K562 (cell line): ENCODE measurements at regions not wholly inside any gene's neighbourhood (a gene's known extent, or its start where the extent isn't known, plus 50 kb on each side); places are given as distances from the start of the nearest gene placed in this dataset.

Source experiments
- ATAC-seq: fragments of 200-7000 bp; cut with Tn5 transposase; 3 replicates; pipeline ENCODE4 v1.9.1; 2020; ENCODE audit warnings: moderate library complexity
- BruUV-seq: library from RNA; stranded (reverse); fragments of 400-500 nt; replicated peaks from 2 replicates; lab custom pipeline; 2021; lab: Mats Ljungman, UMichigan
- CTCF ChIA-PET: fragments of 300-600 bp; formaldehyde crosslinking; extraction: SDS; loops from one replicate; lab custom pipeline; 2021; ENCODE audit warnings: low intra/inter-chr PET ratio; lab: Yijun Ruan, JAX
- POLR2A ChIA-PET: fragments of 300-600, 350-650 bp; sonication (Branson Sonifier 250); formaldehyde crosslinking; extraction: SDS; loops from one replicate; lab custom pipeline; 2021; ENCODE audit warnings: antibody characterized with exemption, inconsistent platforms; lab: Yijun Ruan, JAX
- DNase-seq, 4 experiments: peaks; one replicate each; pipeline versions ENCODE4 v3.0.0 to v3.0.0-alpha.2; 2011 to 2018; ENCODE audit warnings: low spot score in 3 of 4, mixed read lengths in 3 of 4; ENCODE audit errors: extremely low read depth in 1 of 4
- FAIRE-seq: peaks from 2 replicates; lab custom pipeline; 2011; peaks lifted over from hg19 to GRCh38; lab: Jason Lieb, UNC
- H2AFZ ChIP-seq: 2 replicates; pipeline ENCODE4 v1.6.0; 2011; ENCODE audit warnings: low read depth, low read length, control low read depth, inconsistent platforms
- H3K27ac ChIP-seq: fragments of 200-600 bp; 3 replicates; pipeline ENCODE4 v1.8.0; 2011; ENCODE audit warnings: low read depth, mild to moderate bottlenecking, control low read depth, inconsistent platforms, low read length, moderate library complexity, mixed read lengths; ENCODE audit errors: extremely low read depth
- H3K27me3 ChIP-seq, 2 experiments: fragments of 300-600 bp in 1 of 2; 2 replicates in 1 of 2; 3 replicates in 1 of 2; pipeline versions ENCODE4 v1.6.0 to v1.8.0; 2011; ENCODE audit warnings: inconsistent platforms in 2 of 2, low read length in 2 of 2, mild to moderate bottlenecking in 1 of 2, mixed read lengths in 1 of 2, moderate library complexity in 1 of 2; ENCODE audit not compliant: control insufficient read depth in 2 of 2, insufficient read depth in 2 of 2
- H3K36me3 ChIP-seq: fragments of 300-600 bp; 3 replicates; pipeline ENCODE4 v1.8.0; 2011; ENCODE audit warnings: mild to moderate bottlenecking, low read length, inconsistent platforms; ENCODE audit not compliant: control insufficient read depth, insufficient read depth
- H3K4me1 ChIP-seq, 2 experiments: fragments of 200-600 bp in 1 of 2; replicated peaks in 1 of 2; 2 replicates in 1 of 2; 3 replicates in 1 of 2; pipeline versions ENCODE4 v1.5.1 to v1.8.0; 2011; ENCODE audit warnings: inconsistent platforms in 2 of 2, low read length in 2 of 2, mild to moderate bottlenecking in 1 of 2, mixed read lengths in 1 of 2, moderate library complexity in 1 of 2; ENCODE audit not compliant: control insufficient read depth in 2 of 2, insufficient read depth in 2 of 2
- H3K4me2 ChIP-seq: 2 replicates; pipeline ENCODE4 v1.6.1; 2011; ENCODE audit warnings: low read length, control low read depth, inconsistent platforms, mixed read lengths; ENCODE audit not compliant: insufficient read depth
- H3K4me3 ChIP-seq: fragments of 200-600 bp; sonication (generic), shearing (Covaris generic); 2 replicates; pipeline ENCODE4 v1.5.1; 2016; ENCODE audit warnings: control low read depth, inconsistent platforms
- H3K79me2 ChIP-seq: fragments of 200-600 bp; 3 replicates; pipeline ENCODE4 v1.8.0; 2011; ENCODE audit warnings: low read length, inconsistent platforms; ENCODE audit not compliant: control insufficient read depth, insufficient read depth
- H3K9ac ChIP-seq, 2 experiments: 2 replicates each; pipeline versions ENCODE4 v1.6.0 to v1.6.1; 2011; ENCODE audit warnings: low read depth in 2 of 2, low read length in 2 of 2, control low read depth in 1 of 2, inconsistent platforms in 1 of 2, mild to moderate bottlenecking in 1 of 2, mixed read lengths in 1 of 2; ENCODE audit not compliant: insufficient read depth in 1 of 2
- H3K9me1 ChIP-seq: one replicate; pipeline ENCODE4 v1.6.0; 2011; ENCODE audit warnings: inconsistent platforms, mild to moderate bottlenecking, low read length, moderate library complexity; ENCODE audit not compliant: control insufficient read depth, insufficient read depth
- H3K9me3 ChIP-seq: replicated peaks from 2 replicates; pipeline ENCODE4 v1.5.1; 2011; ENCODE audit warnings: low read depth, low read length, inconsistent platforms; ENCODE audit not compliant: control insufficient read depth, insufficient read depth
- H4K20me1 ChIP-seq: replicated peaks from 2 replicates; pipeline ENCODE4 v1.6.1; 2011; ENCODE audit warnings: low read length, inconsistent platforms, mixed read lengths; ENCODE audit not compliant: control insufficient read depth, insufficient read depth
- CCAR2 ChIP-seq: fragments of 200-400 bp; formaldehyde crosslinking; IDR thresholded peaks from 2 replicates; pipeline ENCODE4 v1.6.1; 2017; ENCODE audit warnings: mild to moderate bottlenecking, low read depth, low read length
- CHD2 ChIP-seq: IDR thresholded peaks from 2 replicates; pipeline ENCODE4 v1.6.1; 2011; ENCODE audit warnings: low read depth, low read length
- PATZ1 ChIP-seq: fragments of 250-450 bp; sonication (Bioruptor Pico); IDR thresholded peaks from 2 replicates; pipeline ENCODE4 v1.5.0; 2020; ENCODE audit warnings: mild to moderate bottlenecking, borderline replicate concordance
- POLR2B ChIP-seq: fragments of 450-650 bp; IDR thresholded peaks from 2 replicates; pipeline ENCODE4 v1.6.1; 2018; ENCODE audit warnings: low read depth; ENCODE audit not compliant: partially characterized antibody
- POLR2G ChIP-seq: fragments of 200-400 bp; formaldehyde crosslinking; IDR thresholded peaks from 2 replicates; pipeline ENCODE4 v1.6.1; 2017; ENCODE audit warnings: low read depth, mild to moderate bottlenecking, antibody characterized with exemption, low read length, moderate library complexity
- RBFOX2 ChIP-seq: fragments of 200-400 bp; formaldehyde crosslinking; IDR thresholded peaks from 2 replicates; pipeline ENCODE4 v1.6.1; 2017; ENCODE audit warnings: low read depth, mild to moderate bottlenecking, low read length, moderate library complexity
- WGBS: fragments of 100-300 bp; shearing (Covaris generic); methylation state at CpG from one replicate; pipeline ENCODE4 v1.1.6; 2016; ENCODE audit warnings: low coverage, mixed read lengths; ENCODE audit not compliant: insufficient coverage; ENCODE audit errors: missing lambda C conversion rate; 5-methylcytosine and 5-hydroxymethylcytosine counted together
- in situ Hi-C: fragments of 300-500 bp; cut with MboI; formaldehyde crosslinking; loops from 4 replicates; pipeline ENCODE4 v1.15.0; 2018; ENCODE audit warnings: inconsistent platforms, mixed read lengths
- intact Hi-C: fragments of 100-400 bp; cut with micrococcal nuclease; formaldehyde crosslinking; loops from 2 replicates; pipeline ENCODE4 v1.14.2; 2022

- no peaks in the 10 kb centered on the region for H3K27me3 ChIP-seq
- H3K9me3 ChIP-seq: no peaks in the 10 kb centered on the region; the same call in 1 of the 2 replicates
- ATAC-seq (peak; percentile 13), DNase-seq (no peak), FAIRE-seq (no peak)
- H3K9ac ChIP-seq: peak overlapping the region; percentile 12 to 40; a peak in 1 of 4 replicates
- no peak overlapping the region for H3K4me3 ChIP-seq
- no TSS peak for BruUV-seq
- no peak overlapping the region for H3K4me2 ChIP-seq
- POLR2A ChIA-PET: interaction anchor here (1.7 kb wide), 1 partner anchor 12 kb away, joined by 3 read pairs; no protein-coding TSS in a partner anchor
- WGBS: 73% methylated on average over 6 of the region's 14 CpGs
- intact Hi-C loops (no loop called here), in situ Hi-C loops (no loop called here)
- peaks cover 6 to 11% of the 10 kb centered on the region in 2 experiments; a peak in 4 of 5 replicates for H3K4me1 ChIP-seq
- CTCF ChIA-PET: no interaction called here
- H3K79me2 ChIP-seq: peaks cover 99% of the 10 kb centered on the region
- H2AFZ ChIP-seq: no peak overlapping the region
- H3K36me3 ChIP-seq: peaks cover 99% of the 10 kb centered on the region
- peaks cover 3% of the 10 kb centered on the region for H3K9me1 ChIP-seq
- H3K27ac ChIP-seq: 0 out of 3 replicates have a peak overlapping the region, but pooled peaks have one; percentile 30
- H4K20me1 ChIP-seq: peaks cover 32% of the 10 kb centered on the region
- TF ChIP-seq RBFOX2 (peak; percentile 32; the same call in 1 of the 2 replicates), POLR2G (peak; percentile 68), POLR2B (peak; percentile 7), CHD2 (peak; percentile 71), CCAR2 (peak; percentile 94), PATZ1 (CRISPR knock-in tag) (no peak)
These were observed 734.5 kb downstream of the GALR1 start for GRCh38 chr18:77984178-77984577.
